HEK293T (cell line): ENCODE measurements at regions not wholly inside any gene's neighbourhood (a gene's known extent, or its start where the extent isn't known, plus 50 kb on each side); places are given as distances from the start of the nearest gene placed in this dataset.

Experiments
- CTCF ChIA-PET: fragments of 350-600 bp; formaldehyde crosslinking; extraction: SDS; loops from one replicate; lab custom pipeline; 2021; ENCODE audit warnings: antibody characterized with exemption, inconsistent platforms; lab: Yijun Ruan, JAX
- POLR2A ChIA-PET: fragments of 350-600 bp; formaldehyde crosslinking; extraction: SDS; loops from one replicate; lab custom pipeline; 2020; ENCODE audit warnings: antibody characterized with exemption, inconsistent platforms; lab: Yijun Ruan, JAX
- DNase-seq: peaks from one replicate; pipeline ENCODE4 v3.0.0; 2012; ENCODE audit warnings: mixed read lengths; ENCODE audit errors: extremely low spot score
- ARNT ChIP-seq: fragments of 450-650 bp; IDR thresholded peaks from 2 replicates; pipeline ENCODE4 v1.6.1; 2017; ENCODE audit warnings: mild to moderate bottlenecking
- BHLHE40 ChIP-seq: fragments of 450-650 bp; IDR thresholded peaks from 2 replicates; pipeline ENCODE4 v1.6.1; 2016; ENCODE audit warnings: mild to moderate bottlenecking, moderate library complexity, borderline replicate concordance
- CTBP1 ChIP-seq: fragments of 450-650 bp; IDR thresholded peaks from 2 replicates; pipeline ENCODE4 v1.6.1; 2016; ENCODE audit warnings: borderline replicate concordance
- ELF4 ChIP-seq: fragments of 450-650 bp; IDR thresholded peaks from 2 replicates; pipeline ENCODE4 v1.6.1; 2017; ENCODE audit warnings: antibody characterized with exemption
- FOXA1 ChIP-seq: fragments of 450-650 bp; IDR thresholded peaks from 2 replicates; pipeline ENCODE4 v1.6.1; 2016; ENCODE audit warnings: mild to moderate bottlenecking
- FOXK2 ChIP-seq: fragments of 450-650 bp; IDR thresholded peaks from 2 replicates; pipeline ENCODE4 v1.6.1; 2016; ENCODE audit warnings: mild to moderate bottlenecking
- FOXM1 ChIP-seq: fragments of 450-650 bp; IDR thresholded peaks from 2 replicates; pipeline ENCODE4 v1.6.1; 2017; ENCODE audit warnings: mild to moderate bottlenecking, borderline replicate concordance
- HDGF ChIP-seq: fragments of 450-650 bp; IDR thresholded peaks from 2 replicates; pipeline ENCODE4 v1.6.1; 2017; ENCODE audit warnings: antibody characterized with exemption, borderline replicate concordance
- L3MBTL2 ChIP-seq: fragments of 450-650 bp; conservative IDR thresholded peaks from 2 replicates; pipeline ENCODE4 v1.6.1; 2016; ENCODE audit warnings: mild to moderate bottlenecking
- LEF1 ChIP-seq: fragments of 450-650 bp; IDR thresholded peaks from 2 replicates; pipeline ENCODE4 v1.6.1; 2017; ENCODE audit warnings: mild to moderate bottlenecking, borderline replicate concordance
- NFRKB ChIP-seq: fragments of 450-650 bp; IDR thresholded peaks from 2 replicates; pipeline ENCODE4 v1.6.1; 2016; ENCODE audit warnings: mild to moderate bottlenecking, moderate library complexity
- SP1 ChIP-seq: fragments of 450-650 bp; IDR thresholded peaks from 2 replicates; pipeline ENCODE4 v1.6.1; 2017
- SUZ12 ChIP-seq: fragments of 450-650 bp; IDR thresholded peaks from 2 replicates; pipeline ENCODE4 v1.6.1; 2016; ENCODE audit warnings: mild to moderate bottlenecking
- TARDBP ChIP-seq: fragments of 450-650 bp; IDR thresholded peaks from 2 replicates; pipeline ENCODE4 v1.6.1; 2016
- ZNF384 ChIP-seq: fragments of 450-650 bp; IDR thresholded peaks from 2 replicates; pipeline ENCODE4 v1.6.1; 2016
- TF ChIP-seq, protein P1 (sequence below): fragments of 450-650 bp; IDR thresholded peaks from 2 replicates; pipeline ENCODE4 v1.6.1; 2016

GRCh38 chr6:88558981-88559380, 392.8 kb upstream of the CNR1 start:
- no peak for DNase-seq
- POLR2A ChIA-PET, result no interaction called here
- TF ChIP-seq SP1 (no peak), BHLHE40 (no peak), CTBP1 (no peak), LEF1 (no peak), NFRKB (no peak), ARNT (no peak), FOXA1 (no peak), FOXK2 (no peak), HDGF (no peak), ELF4 (no peak), FOXM1 (no peak), TARDBP (no peak)
- CTCF ChIA-PET, result interaction anchor here (0.7 kb wide), 1 partner anchor 360 kb away, joined by 3 read pairs; no protein-coding TSS in a partner anchor

DNA sequence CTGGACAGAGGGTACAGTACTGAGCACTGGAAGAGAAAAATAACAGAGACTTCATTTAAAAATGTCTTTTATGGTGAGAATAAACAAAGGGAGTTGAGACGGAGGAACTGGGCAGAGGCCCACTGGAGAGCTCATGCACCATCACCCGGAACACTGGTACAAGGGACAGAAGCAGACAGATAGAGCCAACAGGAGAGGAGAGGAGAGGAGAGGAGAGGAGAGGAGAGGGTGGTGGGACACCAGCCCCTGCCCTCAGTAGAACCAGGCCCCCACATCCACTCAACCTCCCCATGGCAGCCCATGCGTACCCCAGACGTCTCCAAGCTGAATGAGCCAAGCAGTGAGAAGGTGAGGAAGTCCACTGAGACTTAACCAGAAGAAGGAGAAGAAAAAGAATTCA, 390.5 kb upstream of the CNR1 start:
- TF ChIP-seq FOXK2 (no peak), NFRKB (no peak), FOXM1 (no peak), BHLHE40 (no peak), TARDBP (no peak), SP1 (no peak), FOXA1 (no peak), CTBP1 (no peak), SUZ12 (no peak), LEF1 (no peak), ZNF384 (no peak), HDGF (no peak), L3MBTL2 (no peak), ARNT (no peak), ELF4 (no peak)
- TF ChIP-seq, protein P1, sequence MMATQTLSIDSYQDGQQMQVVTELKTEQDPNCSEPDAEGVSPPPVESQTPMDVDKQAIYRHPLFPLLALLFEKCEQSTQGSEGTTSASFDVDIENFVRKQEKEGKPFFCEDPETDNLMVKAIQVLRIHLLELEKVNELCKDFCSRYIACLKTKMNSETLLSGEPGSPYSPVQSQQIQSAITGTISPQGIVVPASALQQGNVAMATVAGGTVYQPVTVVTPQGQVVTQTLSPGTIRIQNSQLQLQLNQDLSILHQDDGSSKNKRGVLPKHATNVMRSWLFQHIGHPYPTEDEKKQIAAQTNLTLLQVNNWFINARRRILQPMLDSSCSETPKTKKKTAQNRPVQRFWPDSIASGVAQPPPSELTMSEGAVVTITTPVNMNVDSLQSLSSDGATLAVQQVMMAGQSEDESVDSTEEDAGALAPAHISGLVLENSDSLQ, result no peak
- POLR2A ChIA-PET, result no interaction called here
- no peak for DNase-seq
- CTCF ChIA-PET, result no interaction called here

DNA sequence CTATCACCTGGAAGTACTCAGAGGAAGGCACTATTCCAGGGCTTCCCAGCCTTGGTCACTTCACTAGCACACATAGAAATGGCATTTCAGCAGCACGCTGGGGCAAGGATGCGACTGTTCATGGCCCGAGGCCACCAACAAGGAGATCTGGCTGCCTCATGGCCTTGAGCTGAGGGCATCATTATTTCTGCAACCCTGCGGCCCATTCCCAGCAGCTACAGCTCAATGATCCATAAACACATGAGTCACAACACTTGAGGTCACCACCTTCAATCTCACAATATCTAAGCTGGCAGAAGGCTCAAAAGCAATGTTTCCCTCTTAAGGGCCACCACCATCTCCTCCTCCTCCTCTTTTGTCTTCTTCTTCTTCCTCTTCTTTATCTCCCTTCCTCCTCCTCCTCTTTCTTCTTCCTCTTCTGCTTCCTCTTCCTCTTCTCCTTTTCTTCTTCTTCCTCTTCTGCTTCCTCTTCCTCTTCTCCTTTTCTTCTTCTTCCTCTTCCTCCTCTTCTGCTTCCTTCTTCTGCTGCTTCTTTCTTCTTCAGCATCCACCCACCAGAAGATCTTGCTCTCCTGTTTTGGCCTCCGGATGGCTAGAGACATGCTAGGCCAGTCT, 382.9 kb upstream of the CNR1 start:
- no peak for DNase-seq
- CTCF ChIA-PET, result no interaction called here
- no peak for TF ChIP-seq SP1
- TF ChIP-seq FOXA1, result no peak
- no peak for TF ChIP-seq FOXM1
- TF ChIP-seq BHLHE40, result no peak
- POLR2A ChIA-PET, result no interaction called here

DNA sequence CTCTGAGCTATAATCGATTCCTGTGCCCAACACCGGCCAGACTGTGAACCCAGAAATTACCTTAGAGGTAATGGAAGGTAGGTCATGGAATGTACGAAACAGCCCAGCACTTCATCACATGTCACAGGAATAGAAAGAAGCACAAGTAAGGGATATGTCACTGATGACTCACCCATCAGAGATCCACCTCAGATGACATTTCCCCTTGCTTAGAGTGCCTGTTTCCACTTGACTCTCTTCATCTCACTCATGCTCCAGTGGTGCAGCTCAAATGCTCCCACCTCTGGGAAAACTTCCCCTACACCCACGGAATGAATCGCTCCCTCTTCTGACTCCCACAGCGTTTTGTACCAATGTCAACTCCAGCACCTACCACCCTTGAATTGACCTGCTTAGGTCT, 381.6 kb upstream of the CNR1 start:
- ChIA-PET CTCF (no interaction called here), POLR2A (no interaction called here)
- TF ChIP-seq FOXA1 (no peak), LEF1 (no peak), SUZ12 (no peak), ELF4 (no peak), NFRKB (no peak), L3MBTL2 (no peak), CTBP1 (no peak)
- DNase-seq, result no peak

DNA sequence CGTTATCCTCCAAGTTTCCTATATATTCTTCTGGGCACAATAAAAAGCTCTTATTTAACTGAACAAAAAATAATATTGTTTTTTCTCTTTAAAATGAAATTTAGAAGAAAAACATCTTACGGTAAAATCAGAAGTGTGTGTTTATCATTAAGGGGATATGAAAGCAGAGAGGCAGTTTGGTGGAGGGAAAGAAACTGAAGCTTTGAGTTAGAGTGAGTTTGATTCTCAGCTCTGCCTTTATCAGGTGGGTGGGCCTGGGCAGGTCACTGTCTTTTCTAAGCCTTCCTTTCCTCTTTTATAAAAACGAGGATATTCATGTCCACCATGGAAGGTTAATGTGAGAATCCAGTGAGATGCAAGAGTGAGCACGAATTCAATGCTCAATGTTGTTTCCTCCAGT, 379.8 kb upstream of the CNR1 start:
- ChIA-PET POLR2A (no interaction called here), CTCF (no interaction called here)
- TF ChIP-seq FOXK2 (no peak), ARNT (no peak), TARDBP (no peak), LEF1 (no peak), SUZ12 (no peak), SP1 (no peak), CTBP1 (no peak), BHLHE40 (no peak), L3MBTL2 (no peak), ZNF384 (no peak), NFRKB (no peak), FOXM1 (no peak), ELF4 (no peak)
- TF ChIP-seq, protein P1, result no peak
- DNase-seq, result no peak

- TF ChIP-seq NFRKB (no peak), HDGF (no peak), CTBP1 (no peak), LEF1 (no peak), ARNT (no peak), TARDBP (no peak), SP1 (no peak), BHLHE40 (no peak), L3MBTL2 (no peak), SUZ12 (no peak), ELF4 (no peak), FOXM1 (no peak), FOXK2 (no peak)
- POLR2A ChIA-PET, result no interaction called here
- no peak for DNase-seq
- CTCF ChIA-PET, result no interaction called here
Measured at GRCh38 chr6:88544986-88545612, 379.0 kb upstream of the CNR1 start.

GRCh38 chr6:88539295-88539764, 373.2 kb upstream of the CNR1 start:
- TF ChIP-seq ARNT, result no peak
- TF ChIP-seq LEF1, result no peak
- POLR2A ChIA-PET, result no interaction called here
- CTCF ChIA-PET, result no interaction called here
- DNase-seq, result no peak
